DOHH2 (cell line): ENCODE measurements at regions not wholly inside any gene's neighbourhood (a gene's known extent, or its start where the extent isn't known, plus 50 kb on each side); places are given as distances from the start of the nearest gene placed in this dataset.

Experiments used
- CTCF ChIP-seq: fragments of 200-600 bp; sonication (generic); IDR thresholded peaks from one replicate; pipeline ENCODE4 v1.5.1; 2014; ENCODE audit warnings: antibody characterized with exemption, mild to moderate bottlenecking, low read depth, low read length; ENCODE audit not compliant: poor library complexity, severe bottlenecking
- EZH2phosphoT487 ChIP-seq: fragments of 200-600 bp; sonication (generic); IDR thresholded peaks from 2 replicates; pipeline ENCODE4 v1.6.1; 2017; ENCODE audit warnings: borderline replicate concordance, mild to moderate bottlenecking, antibody characterized with exemption, low read length, moderate library complexity, mixed read lengths

- TF ChIP-seq CTCF: no peak
- no peak for TF ChIP-seq EZH2phosphoT487
These were observed 203.0 kb downstream of the KCTD12 start for GRCh38 chr13:76683168-76683567.
